ENCODE measurements at regions not wholly inside any gene's neighbourhood (a gene's known extent, or its start where the extent isn't known, plus 50 kb on each side); places are given as distances from the start of the nearest gene placed in this dataset.

- TF ChIP-seq EP300 (IDR thresholded peaks at IDR 0.05) (no peak), CTCF (IDR thresholded peaks at IDR 0.05) (no peak), POLR2A (IDR thresholded peaks at IDR 0.05) (no peak)
These were observed 1159.7 kb downstream of the GRIK2 start for GRCh38 chr6:102553214-102553613.

All from tibial nerve (tissue), 4 donors.